Activated CD4-positive, alpha-beta T cell treated with anti-CD3 and anti-CD28 coated beads for 1 hour (primary cell): ENCODE measurements at regions not wholly inside any gene's neighbourhood (a gene's known extent, or its start where the extent isn't known, plus 50 kb on each side); places are given as distances from the start of the nearest gene placed in this dataset.
"Not testable (repeated sequence)": the region's sequence is repeated elsewhere in the genome, so short reads cannot be mapped to it uniquely, and the experiment has no call there.

Experiments used
- DNase-seq: peaks from one replicate; pipeline ENCODE4 v3.0.0-alpha.2; 2020

DNA sequence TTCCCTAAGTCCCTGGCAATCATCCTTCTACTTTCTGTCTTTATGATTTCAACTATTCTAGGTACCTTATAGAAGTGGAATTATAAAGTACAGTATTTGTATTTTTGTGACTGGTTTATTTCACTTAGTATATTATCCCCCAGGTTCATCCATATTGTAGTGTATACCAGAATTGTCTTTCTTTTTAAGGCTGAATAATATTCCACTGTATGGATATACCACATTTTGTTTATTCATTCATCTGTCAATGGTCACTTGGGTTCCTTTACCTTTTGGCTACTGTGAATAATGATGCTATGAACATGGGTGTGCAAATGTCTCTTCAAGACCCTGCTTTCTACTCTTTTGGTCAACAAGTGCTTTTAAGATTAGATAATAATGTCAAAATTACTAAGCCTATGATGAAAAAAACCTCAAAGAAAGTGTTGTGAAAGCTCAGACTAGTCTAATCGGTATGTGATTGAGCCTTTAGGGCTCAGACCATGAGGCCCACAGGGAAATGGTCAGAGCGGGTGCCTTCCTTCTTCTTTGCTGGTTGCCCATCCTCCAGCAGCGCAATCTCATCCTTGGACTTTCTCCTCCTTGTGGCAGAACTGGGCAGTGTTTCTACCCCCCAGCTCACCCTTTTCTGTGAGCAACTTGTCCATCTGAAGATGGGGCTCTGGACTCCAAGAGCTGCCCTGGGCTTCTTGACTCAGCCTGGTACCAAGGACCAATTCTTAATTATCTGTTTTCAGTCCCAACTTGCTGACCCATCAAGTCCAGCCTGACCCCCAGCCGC is 105.4 kb downstream of the TTC8 start:
- no peak for DNase-seq

DNA sequence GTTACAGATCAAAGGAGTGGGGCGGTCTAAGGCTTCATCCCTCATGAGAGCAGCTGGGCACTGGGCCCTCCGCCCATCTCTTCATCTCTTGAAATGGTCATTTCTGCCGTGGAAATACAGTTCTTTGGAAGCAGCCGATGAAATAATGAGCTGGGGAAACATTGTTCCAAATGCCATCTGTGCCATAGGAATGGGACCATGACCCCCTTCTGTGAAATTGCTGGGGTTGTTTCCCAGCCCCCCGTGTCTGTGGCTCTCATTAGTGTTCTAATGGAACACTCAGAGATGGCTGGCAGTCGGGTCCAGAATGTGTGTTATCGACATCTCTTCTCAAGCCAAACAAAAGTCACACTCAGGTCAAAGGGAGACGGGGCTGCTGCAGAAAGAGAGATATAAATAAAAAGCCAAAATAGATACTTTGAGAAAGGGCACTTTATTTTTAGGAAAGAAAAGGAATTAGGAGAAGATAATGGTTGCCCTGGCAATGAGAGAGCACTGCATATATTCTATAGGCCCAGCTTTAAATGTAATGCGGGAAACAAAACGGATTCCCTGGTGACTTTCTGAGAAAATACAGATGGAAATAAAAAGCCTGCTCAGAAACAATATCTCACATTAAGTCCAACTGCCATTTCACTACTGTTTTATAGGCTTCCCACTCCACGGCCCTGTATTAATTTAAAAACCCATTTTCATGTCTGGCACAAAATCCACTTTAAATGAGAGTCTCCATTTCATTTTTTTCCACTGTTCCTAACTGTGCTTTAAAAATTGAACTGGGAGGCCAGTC is 107.1 kb downstream of the TTC8 start:
- DNase-seq, result no peak

DNA sequence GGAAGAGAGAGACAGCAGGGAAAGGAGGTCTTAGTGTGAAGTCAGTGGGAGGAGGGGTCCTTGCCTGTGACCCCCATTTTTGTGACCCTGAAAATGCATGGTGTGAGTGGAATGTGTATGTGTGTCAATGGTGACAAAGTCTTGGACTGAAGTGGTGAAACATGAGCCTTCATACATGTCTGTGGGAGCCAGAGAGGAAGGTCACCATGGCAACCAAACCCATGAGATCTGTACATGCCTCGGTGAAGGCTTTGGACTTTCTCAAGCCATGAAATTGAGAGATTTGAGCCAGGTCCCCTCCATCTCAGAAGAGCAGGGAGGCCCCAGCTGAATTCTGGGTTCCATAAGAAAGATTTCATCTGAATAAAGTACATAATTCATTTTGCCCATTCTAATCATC is 108.7 kb downstream of the TTC8 start:
- no peak for DNase-seq

DNA sequence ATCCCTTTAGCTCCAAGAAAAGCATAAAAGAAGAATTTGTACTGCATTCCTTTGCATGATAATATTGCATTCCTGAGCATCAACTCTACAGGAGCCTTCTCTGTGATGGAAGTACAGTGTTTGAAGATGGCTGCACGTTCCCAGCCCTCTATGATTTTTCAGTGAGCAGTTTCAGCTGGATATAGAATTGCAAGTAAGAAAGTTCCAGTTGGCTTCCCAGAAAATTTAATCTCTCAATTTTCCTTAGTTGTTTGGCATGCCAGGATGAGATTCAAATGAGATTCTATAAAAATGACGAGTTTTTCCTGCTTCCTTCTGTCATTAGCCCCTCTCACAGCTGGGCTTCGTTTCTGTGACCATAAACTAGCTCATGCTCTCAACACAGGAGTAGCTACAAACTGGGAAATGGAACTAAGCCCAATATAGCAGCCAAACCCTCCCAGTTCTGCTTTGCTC is 109.9 kb downstream of the TTC8 start:
- no peak for DNase-seq

DNA sequence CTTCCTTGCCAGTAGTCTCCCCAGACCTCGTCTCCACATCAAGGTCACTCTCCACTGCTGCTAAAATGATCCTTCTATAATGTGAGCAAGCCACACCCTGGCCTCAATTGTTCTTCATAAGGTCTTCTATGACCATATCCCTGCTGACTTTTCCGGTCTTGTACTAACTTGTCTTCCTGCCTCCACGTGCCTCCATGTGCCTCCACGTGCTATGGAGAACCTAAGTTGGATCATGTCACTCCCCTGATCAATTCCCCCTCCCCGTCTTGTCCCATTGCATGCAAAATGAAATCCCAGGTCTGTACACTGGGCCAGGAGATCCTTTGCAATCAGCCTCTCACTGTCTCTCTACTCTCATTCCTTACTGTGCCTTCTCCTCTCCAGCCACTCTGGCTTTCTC is 110.6 kb downstream of the TTC8 start:
- DNase-seq, result no peak

DNA sequence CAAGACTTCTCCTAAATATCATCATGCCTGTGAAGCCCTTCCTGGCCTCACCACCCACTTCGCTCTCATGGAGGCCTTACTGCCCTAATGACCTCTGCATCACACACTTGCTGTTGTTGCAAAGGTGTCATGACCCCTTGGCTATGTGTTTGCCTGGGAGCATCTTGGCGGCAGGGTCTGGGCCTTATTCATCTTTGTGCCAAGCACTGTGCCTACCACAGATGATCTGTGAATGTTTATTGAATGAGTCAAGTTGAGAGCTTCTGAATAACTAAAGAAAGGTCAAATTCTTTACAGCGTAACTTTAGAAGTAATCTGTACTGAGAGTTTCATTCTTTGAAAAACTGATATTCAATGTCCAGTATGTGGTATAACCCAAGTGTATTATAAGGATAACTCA is 113.3 kb downstream of the TTC8 start:
- DNase-seq, result no peak

DNA sequence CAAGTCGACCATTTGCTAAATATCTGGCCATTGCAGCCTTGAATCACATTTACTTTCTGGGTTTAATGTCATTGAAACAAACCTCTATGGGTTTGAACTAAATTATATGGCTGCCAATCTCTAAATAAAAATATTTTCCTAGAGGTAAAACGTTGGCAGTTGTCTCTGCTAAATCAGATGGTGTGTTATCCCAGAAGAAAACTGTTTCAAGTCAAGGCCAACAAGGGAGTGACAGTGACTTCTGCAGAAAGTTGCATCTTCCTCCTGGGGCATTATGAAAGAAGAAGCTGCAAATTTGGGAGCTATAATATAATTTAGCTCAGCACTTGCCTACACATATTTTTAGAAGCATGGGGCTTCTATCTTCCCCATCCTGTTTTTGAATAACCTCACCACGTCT is 116.2 kb downstream of the TTC8 start:
- DNase-seq, result no peak

DNA sequence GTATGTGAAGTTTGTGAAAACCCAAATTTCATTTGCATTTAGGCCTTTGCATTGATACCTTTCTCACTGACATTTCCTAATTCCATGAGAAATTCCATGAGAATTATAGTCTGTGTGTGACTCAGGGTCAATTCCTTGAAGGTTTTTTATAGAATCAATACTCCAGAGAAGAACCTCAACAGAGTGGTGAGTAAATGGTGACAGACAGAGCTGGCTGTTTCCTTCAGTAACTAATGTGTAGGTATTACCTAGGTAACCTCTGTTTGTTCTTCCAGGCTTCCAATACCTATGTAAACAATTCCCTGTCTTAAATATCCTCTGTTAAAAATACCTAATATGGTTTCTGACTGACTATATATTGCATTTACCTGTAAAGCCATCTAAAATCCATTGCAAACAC is 117.0 kb downstream of the TTC8 start:
- no peak for DNase-seq

DNA sequence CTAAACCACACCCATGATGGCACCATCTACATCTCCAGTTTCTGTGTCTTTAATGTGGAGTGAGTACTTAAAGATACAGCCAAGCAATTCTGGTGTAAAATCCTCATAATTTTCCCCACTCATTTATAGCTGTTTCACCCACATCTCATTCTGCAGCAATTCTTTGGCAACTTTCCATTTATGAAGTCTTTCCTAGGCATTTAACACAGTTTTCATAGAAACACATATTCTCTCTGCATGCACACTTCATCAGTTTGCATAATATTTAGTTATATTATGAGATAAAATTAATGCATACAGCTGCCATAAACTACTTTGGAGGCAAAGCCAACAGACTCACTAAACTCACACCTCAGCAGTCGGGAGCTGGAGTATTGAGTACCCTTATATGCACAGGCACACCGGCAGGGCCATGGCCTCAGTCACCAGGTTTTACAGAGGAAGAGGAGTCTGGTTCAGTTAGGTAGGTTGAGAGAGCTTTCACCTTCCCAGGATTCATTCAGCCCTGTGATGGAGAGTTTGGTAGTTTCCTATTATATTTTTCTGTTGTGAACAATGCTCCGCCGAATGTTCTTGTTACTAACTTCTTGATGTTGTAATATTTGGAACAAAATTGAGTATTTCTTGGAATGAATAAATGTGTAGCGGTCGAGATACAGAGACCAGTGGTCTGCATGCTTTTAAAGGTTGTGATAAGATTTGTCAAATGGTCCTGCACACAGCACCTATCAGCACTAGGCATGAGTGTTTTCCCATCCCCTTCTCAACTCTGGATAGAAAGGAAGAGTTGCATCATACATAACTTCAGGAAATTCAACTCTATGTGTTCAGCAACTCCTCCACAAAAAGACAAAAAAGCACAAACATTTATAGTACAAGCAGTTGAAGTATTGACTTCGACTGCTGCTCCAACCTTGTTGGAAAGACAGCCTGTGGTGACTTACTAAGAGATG is 123.5 kb downstream of the TTC8 start:
- DNase-seq, result no peak

DNA sequence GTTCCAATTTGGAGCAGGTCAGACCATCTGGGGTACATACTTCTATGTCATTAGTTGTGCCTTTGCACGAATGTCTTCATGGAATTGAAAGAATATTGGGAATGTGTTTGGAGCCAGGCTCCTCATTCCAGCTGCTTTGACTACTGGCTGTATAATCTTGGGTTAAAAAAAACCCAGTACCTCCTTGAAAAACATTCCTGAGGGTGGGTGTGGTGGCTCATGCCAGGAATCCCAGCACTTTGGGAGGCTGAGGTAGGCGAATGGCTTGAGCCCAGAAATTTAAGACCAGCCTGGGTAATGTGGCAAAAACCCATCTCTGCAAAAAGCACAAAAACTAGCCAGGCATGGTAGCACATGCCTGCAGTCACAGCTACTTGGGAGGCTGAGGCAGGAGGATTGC is 125.6 kb downstream of the TTC8 start:
- DNase-seq, result no peak

DNA sequence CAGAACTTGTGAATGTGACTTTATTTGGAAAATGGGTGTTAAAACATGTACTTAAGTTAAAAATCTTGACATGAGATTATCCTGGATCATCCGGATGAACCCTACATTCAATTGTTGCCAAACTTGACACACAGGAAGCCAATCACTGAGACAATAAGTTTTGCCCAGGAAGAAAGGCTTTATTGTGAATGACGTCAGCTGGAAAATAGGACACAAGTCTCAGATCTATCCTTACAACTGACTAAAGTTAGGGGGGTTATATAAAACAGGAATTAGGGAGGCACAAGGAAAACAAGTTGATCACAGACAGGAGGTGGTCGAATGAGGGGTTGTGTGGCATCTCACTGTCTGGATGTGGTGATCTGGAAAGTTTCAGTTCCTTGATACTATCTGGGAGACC is 126.9 kb downstream of the TTC8 start:
- no peak for DNase-seq

DNA sequence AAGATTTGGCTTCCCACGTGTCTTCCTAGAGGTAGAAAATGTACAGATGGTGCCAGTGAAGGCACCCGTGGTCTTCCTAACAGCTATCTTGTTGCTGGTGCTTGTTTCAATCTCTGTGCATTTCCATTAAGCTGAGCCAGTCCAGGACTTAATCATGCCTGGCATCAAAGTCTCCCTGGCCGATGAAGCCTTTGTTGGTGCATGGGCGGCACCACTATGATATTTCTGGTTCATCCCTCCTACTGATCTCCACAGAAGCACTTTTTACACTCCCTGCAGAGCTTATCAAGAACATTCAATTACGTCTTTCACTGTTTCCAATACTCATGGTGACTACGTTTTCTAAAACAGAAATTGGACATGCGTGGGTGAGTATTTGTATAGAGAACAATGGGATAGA is 128.4 kb downstream of the TTC8 start:
- DNase-seq, result no peak

DNA sequence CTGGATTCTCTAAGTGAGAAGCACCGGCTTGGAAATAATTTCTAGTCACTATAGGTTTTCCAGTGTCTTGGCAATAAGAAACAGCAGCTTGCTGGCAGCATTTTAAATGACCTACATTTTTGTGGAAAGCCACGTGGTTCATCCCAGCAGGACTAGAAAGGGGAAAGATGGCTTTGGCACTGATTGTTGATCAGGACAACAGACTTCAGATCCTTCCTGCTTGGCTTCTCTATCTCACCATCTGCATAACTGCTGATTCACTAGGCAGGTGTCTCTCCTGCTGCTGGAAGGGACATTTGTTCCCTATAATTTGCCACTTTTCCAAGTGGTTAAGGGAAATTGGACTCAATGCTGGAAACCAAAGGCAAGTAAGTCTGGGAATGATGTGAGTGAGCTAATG is 131.0 kb downstream of the TTC8 start:
- DNase-seq, result no peak

DNA sequence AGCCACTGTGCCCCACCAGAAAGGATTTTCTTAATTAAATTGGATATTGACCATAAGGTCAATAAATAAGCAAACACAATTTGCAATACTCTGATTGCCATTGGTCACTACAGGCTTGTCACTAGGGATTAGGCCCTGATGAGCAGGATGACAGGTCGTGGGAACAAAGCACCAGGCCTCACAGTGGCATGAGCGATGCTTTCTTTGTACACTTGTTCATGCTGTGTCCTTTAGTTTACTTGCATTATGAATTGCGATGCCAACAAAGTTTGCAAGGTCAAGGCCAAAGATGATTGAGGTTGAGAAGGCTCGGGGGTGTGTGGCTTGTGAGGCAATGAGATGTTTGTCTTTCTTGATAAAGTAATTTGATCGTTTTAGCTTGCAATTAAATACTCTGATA is 136.0 kb downstream of the TTC8 start:
- DNase-seq, result no peak

DNA sequence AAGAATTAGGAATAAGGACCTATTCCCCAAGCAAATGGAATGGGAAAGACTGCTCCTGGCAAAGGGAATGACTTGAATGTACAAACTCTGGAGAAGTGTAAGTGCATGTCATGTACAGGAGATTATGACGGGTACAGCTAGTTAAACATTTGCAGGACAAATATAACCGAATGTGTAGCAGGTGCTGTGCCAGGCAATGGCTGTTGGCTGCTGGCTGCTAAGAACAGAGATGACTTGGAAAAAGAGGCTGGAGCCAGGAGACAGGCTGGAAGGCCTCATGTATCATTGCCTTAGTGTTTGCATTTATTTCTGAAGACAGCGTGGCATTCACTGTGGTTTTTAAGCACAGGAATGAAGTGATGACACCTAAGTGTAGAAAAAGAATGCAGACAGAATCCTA is 136.8 kb downstream of the TTC8 start:
- no peak for DNase-seq

DNA sequence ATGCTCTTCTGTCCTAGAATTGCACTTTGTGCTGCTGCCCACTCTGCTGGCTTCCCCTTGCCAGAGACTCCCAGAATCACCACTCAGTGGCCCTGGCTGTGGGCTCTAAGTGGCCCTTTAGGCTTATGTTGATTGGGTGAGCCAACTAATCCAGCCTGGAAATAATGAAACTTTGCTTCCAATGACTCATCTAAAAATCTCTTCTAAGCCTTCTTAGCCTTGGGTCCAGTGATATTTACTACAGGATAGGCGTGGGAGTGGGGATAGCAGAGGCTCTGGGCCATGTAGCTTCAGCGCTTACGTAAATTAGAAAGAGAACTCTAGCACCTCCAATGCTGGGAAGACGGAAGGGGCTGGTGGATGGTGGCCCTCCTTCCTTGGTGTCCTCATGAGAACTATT is 137.9 kb downstream of the TTC8 start:
- no peak for DNase-seq

DNA sequence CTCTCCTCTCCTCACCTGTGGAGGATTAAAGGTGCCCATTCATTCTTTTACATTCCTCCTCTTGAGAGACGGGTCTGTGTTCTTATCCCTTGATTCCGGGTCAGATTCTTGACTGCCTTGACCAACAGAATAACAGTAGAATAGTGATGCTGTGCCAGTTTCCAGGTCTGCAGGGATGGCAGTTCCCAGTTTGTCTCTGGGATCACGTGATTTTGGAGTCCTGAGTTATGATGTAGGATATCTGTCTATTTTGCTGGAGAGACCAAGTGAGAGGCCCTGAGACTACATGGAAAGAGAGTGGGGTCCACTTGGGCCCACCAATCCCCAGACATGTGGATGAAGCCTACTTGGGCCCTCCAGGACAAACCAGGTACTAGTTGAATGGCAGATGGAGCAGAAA is 142.8 kb downstream of the TTC8 start:
- DNase-seq, result no peak

DNA sequence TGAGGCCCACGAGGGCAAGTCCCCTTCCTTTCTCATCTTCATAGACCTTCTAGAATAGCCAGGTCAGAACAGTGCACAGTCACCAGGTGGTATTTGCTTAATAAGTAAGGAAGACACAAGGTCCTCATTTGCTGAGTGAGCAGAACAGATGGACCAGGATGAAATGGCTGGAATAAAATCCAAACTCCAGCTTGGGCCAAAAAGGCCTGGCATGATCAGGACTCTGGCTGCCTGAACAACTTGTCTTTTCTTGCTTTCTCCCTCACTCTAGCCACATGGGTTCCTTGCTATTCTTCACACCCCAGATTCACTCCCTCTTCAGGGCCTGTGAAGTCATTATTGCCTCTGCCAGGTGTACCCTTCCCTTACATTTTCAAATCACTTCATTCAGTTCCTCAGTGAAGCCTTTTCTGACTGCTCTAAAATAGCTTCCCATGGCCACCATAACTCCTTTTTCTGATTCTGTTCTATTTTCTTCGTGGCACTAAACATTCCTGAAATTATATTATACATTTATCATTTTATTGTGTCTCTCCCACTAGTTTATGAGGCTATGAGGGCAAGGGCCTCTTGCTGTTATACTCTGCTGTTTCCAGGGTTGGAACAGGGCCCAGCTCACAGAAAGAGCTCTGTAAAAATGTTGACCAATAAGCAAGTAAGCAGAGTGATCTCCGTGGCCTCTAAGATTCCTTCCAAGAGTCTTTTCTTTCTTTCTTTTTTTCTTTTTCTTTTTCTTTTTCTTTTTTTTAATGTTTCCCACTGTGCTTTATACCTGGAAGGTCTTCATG is 150.8 kb downstream of the TTC8 start:
- no peak for DNase-seq

DNA sequence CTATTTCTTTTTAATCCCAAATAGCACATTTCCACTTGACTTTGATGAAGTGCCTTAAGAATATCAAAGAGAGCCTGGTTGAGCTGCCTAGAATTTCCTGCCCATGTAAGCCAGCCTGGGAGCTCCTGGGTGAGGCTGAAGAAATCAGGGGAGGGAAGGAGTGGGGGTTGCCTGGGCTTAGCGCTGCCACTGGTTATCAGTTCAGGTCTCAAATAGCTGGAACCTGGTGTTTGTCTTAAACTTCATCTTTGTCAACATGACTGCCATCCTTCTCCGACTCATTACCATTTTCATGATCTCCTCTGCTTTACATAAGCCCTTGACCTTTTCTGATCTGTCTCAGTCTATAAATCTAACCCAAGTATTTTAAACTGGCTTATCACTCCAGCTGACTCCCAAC is 151.5 kb downstream of the TTC8 start:
- DNase-seq, result no peak

DNA sequence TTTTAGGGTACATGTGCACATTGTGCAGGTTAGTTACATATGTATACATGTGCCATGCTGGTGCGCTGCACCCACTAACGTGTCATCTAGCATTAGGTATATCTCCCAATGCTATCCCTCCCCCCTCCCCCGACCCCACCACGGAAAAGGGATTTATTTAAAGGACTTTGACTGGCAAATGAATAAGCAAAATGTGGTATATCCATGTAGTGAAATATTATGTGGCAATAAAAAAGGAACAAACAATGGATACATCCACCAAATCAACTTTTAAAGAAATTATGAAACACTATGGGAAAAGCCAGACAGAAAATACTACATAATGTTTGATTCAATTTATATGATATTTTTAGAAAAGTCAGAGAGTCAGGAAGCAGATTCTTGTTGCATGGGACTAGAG is 156.5 kb downstream of the TTC8 start:
- not testable (repeated sequence) for DNase-seq

DNA sequence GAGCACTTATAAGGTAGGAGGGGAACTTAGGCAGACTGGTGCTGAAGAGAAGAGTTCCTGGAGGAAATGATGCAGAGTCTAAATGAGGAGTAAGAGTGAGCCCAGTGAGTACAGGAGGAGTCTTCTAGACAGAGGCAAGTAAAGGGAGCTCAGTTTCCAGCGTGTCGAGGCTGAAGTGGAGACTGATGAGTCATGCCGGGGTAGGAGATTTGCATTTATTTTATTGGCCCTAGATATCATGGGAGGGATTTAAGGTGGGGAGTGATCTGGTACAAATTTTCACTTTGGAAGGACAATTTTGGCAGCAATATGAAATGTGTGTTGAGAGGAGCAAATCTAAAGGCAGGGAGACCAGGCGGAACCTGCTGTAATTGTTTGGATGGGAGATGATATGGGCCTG is 157.5 kb downstream of the TTC8 start:
- DNase-seq, result no peak

DNA sequence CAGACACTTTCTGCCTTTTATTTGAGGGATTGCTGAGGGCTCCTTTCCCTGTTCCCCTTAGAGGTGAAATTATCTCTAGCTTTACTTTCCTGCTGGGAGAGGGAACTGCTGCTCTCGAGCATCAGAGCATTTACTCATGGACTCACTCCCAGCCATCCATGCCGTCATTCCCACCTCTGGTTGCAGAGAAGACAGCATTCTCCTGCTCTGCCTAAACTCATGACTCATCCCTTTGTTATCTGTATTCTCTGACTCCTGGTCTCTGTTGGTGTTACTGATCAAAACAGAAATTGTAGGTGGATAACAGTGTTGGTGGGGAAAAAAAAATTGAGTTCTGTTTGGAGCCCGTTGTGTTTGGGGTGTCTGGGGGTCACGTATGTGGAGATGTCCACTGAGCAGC is 159.3 kb downstream of the TTC8 start:
- DNase-seq, result no peak

DNA sequence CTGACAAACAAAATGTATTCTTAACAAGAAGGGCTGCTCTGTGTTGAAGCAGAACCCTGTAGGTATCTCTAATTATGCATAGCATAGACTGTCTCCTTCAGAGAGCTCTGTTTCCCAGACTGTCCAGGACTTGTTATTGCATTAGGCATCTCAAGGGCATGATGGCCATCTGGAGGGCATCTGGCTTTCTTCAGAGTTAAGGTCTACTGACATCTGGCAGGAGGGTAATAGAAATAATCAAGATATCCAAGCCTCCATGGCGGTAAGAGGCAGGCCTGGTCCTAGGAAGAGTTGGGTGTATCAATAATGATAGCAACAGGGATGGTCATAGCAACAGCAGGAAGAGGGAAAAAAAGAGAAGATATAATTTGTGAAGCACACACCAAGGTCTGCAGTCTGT is 161.2 kb downstream of the TTC8 start:
- DNase-seq, result no peak
